ENCODE measurements at regions not wholly inside any gene's neighbourhood (a gene's known extent, or its start where the extent isn't known, plus 50 kb on each side); places are given as distances from the start of the nearest gene placed in this dataset.

GRCh38 chr18:78660311-78660710 lies 319.3 kb upstream of the SALL3 start:
- Histone ChIP-seq H3K79me2 (ENCODE audit: control insufficient read depth, insufficient read depth, low read length) (no peaks in the 10 kb centered on the region), H4K20me1 (ENCODE audit: control insufficient read depth, extremely low read depth, insufficient read depth, low read length) (no peaks in the 10 kb centered on the region), H3K9me3 (ENCODE audit: control insufficient read depth, insufficient read depth, low read depth, low read length) (no peaks in the 10 kb centered on the region), H3K9ac (ENCODE audit: insufficient read depth, low read length) (no peak overlapping the region), H3K4me3 (replicated peaks in 1 of 4; ENCODE audit: control extremely low read depth in 1 of 4, insufficient read depth in 1 of 4, low read depth in 3 of 4, low read length in 4 of 4) (no peak overlapping the region), H3K4me2 (ENCODE audit: extremely low read depth, insufficient read depth, low read length) (no peak overlapping the region), H3K4me1 (ENCODE audit: control insufficient read depth, extremely low read depth, insufficient read depth, low read length) (no peaks in the 10 kb centered on the region), H3K36me3 (ENCODE audit: control insufficient read depth, insufficient read depth, low read length) (no peaks in the 10 kb centered on the region), H2AFZ (ENCODE audit: low read length) (no peak overlapping the region), H3K27ac (ENCODE audit: insufficient read depth, low read length) (no peak overlapping the region), H3K27me3 (ENCODE audit: control insufficient read depth, insufficient read depth, low read length) (no peaks in the 10 kb centered on the region)
- no peak for TF ChIP-seq EZH2 (IDR thresholded peaks at IDR 0.05; ENCODE audit: low read length, missing control alignments)
- TF ChIP-seq CTCF (conservative IDR thresholded peaks at IDR 0.05 in 1 of 2, IDR thresholded peaks at IDR 0.05 in 1 of 2; ENCODE audit: low read depth in 1 of 2, low read length in 2 of 2), result no peak
- DNase-seq (ENCODE audit: low read depth in 2 of 2), result no peak

GRCh38 chr18:78661316-78661715 lies 318.3 kb upstream of the SALL3 start:
- Histone ChIP-seq H3K4me2 (ENCODE audit: extremely low read depth, insufficient read depth, low read length) (no peak overlapping the region), H3K27me3 (ENCODE audit: control insufficient read depth, insufficient read depth, low read length) (no peaks in the 10 kb centered on the region), H4K20me1 (ENCODE audit: control insufficient read depth, extremely low read depth, insufficient read depth, low read length) (no peaks in the 10 kb centered on the region), H3K9ac (ENCODE audit: insufficient read depth, low read length) (no peak overlapping the region), H3K4me1 (ENCODE audit: control insufficient read depth, extremely low read depth, insufficient read depth, low read length) (no peaks in the 10 kb centered on the region), H2AFZ (ENCODE audit: low read length) (no peak overlapping the region), H3K36me3 (ENCODE audit: control insufficient read depth, insufficient read depth, low read length) (no peaks in the 10 kb centered on the region), H3K27ac (ENCODE audit: insufficient read depth, low read length) (no peak overlapping the region), H3K4me3 (replicated peaks in 1 of 4; ENCODE audit: control extremely low read depth in 1 of 4, insufficient read depth in 1 of 4, low read depth in 3 of 4, low read length in 4 of 4) (no peak overlapping the region), H3K79me2 (ENCODE audit: control insufficient read depth, insufficient read depth, low read length) (no peaks in the 10 kb centered on the region), H3K9me3 (ENCODE audit: control insufficient read depth, insufficient read depth, low read depth, low read length) (no peaks in the 10 kb centered on the region)
- no peak for DNase-seq (ENCODE audit: low read depth in 2 of 2)
- TF ChIP-seq CTCF (conservative IDR thresholded peaks at IDR 0.05 in 1 of 2, IDR thresholded peaks at IDR 0.05 in 1 of 2; ENCODE audit: low read depth in 1 of 2, low read length in 2 of 2) (no peak), EZH2 (IDR thresholded peaks at IDR 0.05; ENCODE audit: low read length, missing control alignments) (no peak)

- Histone ChIP-seq H3K27me3 (ENCODE audit: control insufficient read depth, insufficient read depth, low read length) (no peaks in the 10 kb centered on the region), H3K79me2 (ENCODE audit: control insufficient read depth, insufficient read depth, low read length) (no peaks in the 10 kb centered on the region), H3K36me3 (ENCODE audit: control insufficient read depth, insufficient read depth, low read length) (no peaks in the 10 kb centered on the region), H3K27ac (ENCODE audit: insufficient read depth, low read length) (no peak overlapping the region), H2AFZ (ENCODE audit: low read length) (no peak overlapping the region), H3K9ac (ENCODE audit: insufficient read depth, low read length) (no peak overlapping the region), H3K4me2 (ENCODE audit: extremely low read depth, insufficient read depth, low read length) (no peak overlapping the region), H3K4me3 (replicated peaks in 1 of 4; ENCODE audit: control extremely low read depth in 1 of 4, insufficient read depth in 1 of 4, low read depth in 3 of 4, low read length in 4 of 4) (no peak overlapping the region), H3K9me3 (ENCODE audit: control insufficient read depth, insufficient read depth, low read depth, low read length) (no peaks in the 10 kb centered on the region), H4K20me1 (ENCODE audit: control insufficient read depth, extremely low read depth, insufficient read depth, low read length) (no peaks in the 10 kb centered on the region), H3K4me1 (ENCODE audit: control insufficient read depth, extremely low read depth, insufficient read depth, low read length) (no peaks in the 10 kb centered on the region)
- DNase-seq (ENCODE audit: low read depth in 2 of 2), result no peak
- no peak for TF ChIP-seq EZH2 (IDR thresholded peaks at IDR 0.05; ENCODE audit: low read length, missing control alignments)
- no peak for TF ChIP-seq CTCF (conservative IDR thresholded peaks at IDR 0.05 in 1 of 2, IDR thresholded peaks at IDR 0.05 in 1 of 2; ENCODE audit: low read depth in 1 of 2, low read length in 2 of 2)
Measured at GRCh38 chr18:78662879-78663278, 316.7 kb upstream of the SALL3 start.

All from fibroblast of lung (primary cell).